K562 (cell line): ENCODE measurements at regions not wholly inside any gene's neighbourhood (a gene's known extent, or its start where the extent isn't known, plus 50 kb on each side); places are given as distances from the start of the nearest gene placed in this dataset.

Experiments used
- ATAC-seq: fragments of 200-7000 bp; cut with Tn5 transposase; 3 replicates; pipeline ENCODE4 v1.9.1; 2020; ENCODE audit warnings: moderate library complexity
- BruUV-seq: library from RNA; stranded (reverse); fragments of 400-500 nt; replicated peaks from 2 replicates; lab custom pipeline; 2021; lab: Mats Ljungman, UMichigan
- CTCF ChIA-PET: fragments of 300-600 bp; formaldehyde crosslinking; extraction: SDS; loops from one replicate; lab custom pipeline; 2021; ENCODE audit warnings: low intra/inter-chr PET ratio; lab: Yijun Ruan, JAX
- POLR2A ChIA-PET: fragments of 300-600, 350-650 bp; sonication (Branson Sonifier 250); formaldehyde crosslinking; extraction: SDS; loops from one replicate; lab custom pipeline; 2021; ENCODE audit warnings: antibody characterized with exemption, inconsistent platforms; lab: Yijun Ruan, JAX
- DNase-seq, 4 experiments: peaks; one replicate each; pipeline versions ENCODE4 v3.0.0 to v3.0.0-alpha.2; 2011 to 2018; ENCODE audit warnings: low spot score in 3 of 4, mixed read lengths in 3 of 4; ENCODE audit errors: extremely low read depth in 1 of 4
- FAIRE-seq: peaks from 2 replicates; lab custom pipeline; 2011; peaks lifted over from hg19 to GRCh38; lab: Jason Lieb, UNC
- H2AFZ ChIP-seq: 2 replicates; pipeline ENCODE4 v1.6.0; 2011; ENCODE audit warnings: low read depth, low read length, control low read depth, inconsistent platforms
- H3K27ac ChIP-seq: fragments of 200-600 bp; 3 replicates; pipeline ENCODE4 v1.8.0; 2011; ENCODE audit warnings: low read depth, mild to moderate bottlenecking, control low read depth, inconsistent platforms, low read length, moderate library complexity, mixed read lengths; ENCODE audit errors: extremely low read depth
- H3K27me3 ChIP-seq, 2 experiments: fragments of 300-600 bp in 1 of 2; 2 replicates in 1 of 2; 3 replicates in 1 of 2; pipeline versions ENCODE4 v1.6.0 to v1.8.0; 2011; ENCODE audit warnings: inconsistent platforms in 2 of 2, low read length in 2 of 2, mild to moderate bottlenecking in 1 of 2, mixed read lengths in 1 of 2, moderate library complexity in 1 of 2; ENCODE audit not compliant: control insufficient read depth in 2 of 2, insufficient read depth in 2 of 2
- H3K36me3 ChIP-seq: fragments of 300-600 bp; 3 replicates; pipeline ENCODE4 v1.8.0; 2011; ENCODE audit warnings: mild to moderate bottlenecking, low read length, inconsistent platforms; ENCODE audit not compliant: control insufficient read depth, insufficient read depth
- H3K4me1 ChIP-seq, 2 experiments: fragments of 200-600 bp in 1 of 2; replicated peaks in 1 of 2; 2 replicates in 1 of 2; 3 replicates in 1 of 2; pipeline versions ENCODE4 v1.5.1 to v1.8.0; 2011; ENCODE audit warnings: inconsistent platforms in 2 of 2, low read length in 2 of 2, mild to moderate bottlenecking in 1 of 2, mixed read lengths in 1 of 2, moderate library complexity in 1 of 2; ENCODE audit not compliant: control insufficient read depth in 2 of 2, insufficient read depth in 2 of 2
- H3K4me2 ChIP-seq: 2 replicates; pipeline ENCODE4 v1.6.1; 2011; ENCODE audit warnings: low read length, control low read depth, inconsistent platforms, mixed read lengths; ENCODE audit not compliant: insufficient read depth
- H3K4me3 ChIP-seq: fragments of 200-600 bp; sonication (generic), shearing (Covaris generic); 2 replicates; pipeline ENCODE4 v1.5.1; 2016; ENCODE audit warnings: control low read depth, inconsistent platforms
- H3K79me2 ChIP-seq: fragments of 200-600 bp; 3 replicates; pipeline ENCODE4 v1.8.0; 2011; ENCODE audit warnings: low read length, inconsistent platforms; ENCODE audit not compliant: control insufficient read depth, insufficient read depth
- H3K9ac ChIP-seq, 2 experiments: 2 replicates each; pipeline versions ENCODE4 v1.6.0 to v1.6.1; 2011; ENCODE audit warnings: low read depth in 2 of 2, low read length in 2 of 2, control low read depth in 1 of 2, inconsistent platforms in 1 of 2, mild to moderate bottlenecking in 1 of 2, mixed read lengths in 1 of 2; ENCODE audit not compliant: insufficient read depth in 1 of 2
- H3K9me1 ChIP-seq: one replicate; pipeline ENCODE4 v1.6.0; 2011; ENCODE audit warnings: inconsistent platforms, mild to moderate bottlenecking, low read length, moderate library complexity; ENCODE audit not compliant: control insufficient read depth, insufficient read depth
- H3K9me3 ChIP-seq: replicated peaks from 2 replicates; pipeline ENCODE4 v1.5.1; 2011; ENCODE audit warnings: low read depth, low read length, inconsistent platforms; ENCODE audit not compliant: control insufficient read depth, insufficient read depth
- H4K20me1 ChIP-seq: replicated peaks from 2 replicates; pipeline ENCODE4 v1.6.1; 2011; ENCODE audit warnings: low read length, inconsistent platforms, mixed read lengths; ENCODE audit not compliant: control insufficient read depth, insufficient read depth
- HOXB6 ChIP-seq: fragments of 250-450 bp; sonication (Bioruptor Pico); IDR thresholded peaks from 2 replicates; pipeline ENCODE4 v1.5.1; 2022; ENCODE audit warnings: mild to moderate bottlenecking, borderline replicate concordance
- ZNF395 ChIP-seq: fragments of 200-800 bp; sonication (Bioruptor generic); IDR thresholded peaks from 2 replicates; pipeline ENCODE4 v1.6.1; 2017; ENCODE audit warnings: missing genetic modification characterization, missing compliant biosample characterization
- ZNF449 ChIP-seq: fragments of 250-450 bp; sonication (Bioruptor Pico); IDR thresholded peaks from 2 replicates; pipeline ENCODE4 v1.8.0; 2022; ENCODE audit warnings: moderate library complexity, mild to moderate bottlenecking, inconsistent platforms
- ZNF766 ChIP-seq: fragments of 200-800 bp; sonication (Bioruptor generic); conservative IDR thresholded peaks from 2 replicates; pipeline ENCODE4 v1.6.1; 2016; ENCODE audit warnings: missing genetic modification characterization, missing compliant biosample characterization
- WGBS: fragments of 100-300 bp; shearing (Covaris generic); methylation state at CpG from one replicate; pipeline ENCODE4 v1.1.6; 2016; ENCODE audit warnings: low coverage, mixed read lengths; ENCODE audit not compliant: insufficient coverage; ENCODE audit errors: missing lambda C conversion rate; 5-methylcytosine and 5-hydroxymethylcytosine counted together
- in situ Hi-C: fragments of 300-500 bp; cut with MboI; formaldehyde crosslinking; loops from 4 replicates; pipeline ENCODE4 v1.15.0; 2018; ENCODE audit warnings: inconsistent platforms, mixed read lengths
- intact Hi-C: fragments of 100-400 bp; cut with micrococcal nuclease; formaldehyde crosslinking; loops from 2 replicates; pipeline ENCODE4 v1.14.2; 2022

DNA sequence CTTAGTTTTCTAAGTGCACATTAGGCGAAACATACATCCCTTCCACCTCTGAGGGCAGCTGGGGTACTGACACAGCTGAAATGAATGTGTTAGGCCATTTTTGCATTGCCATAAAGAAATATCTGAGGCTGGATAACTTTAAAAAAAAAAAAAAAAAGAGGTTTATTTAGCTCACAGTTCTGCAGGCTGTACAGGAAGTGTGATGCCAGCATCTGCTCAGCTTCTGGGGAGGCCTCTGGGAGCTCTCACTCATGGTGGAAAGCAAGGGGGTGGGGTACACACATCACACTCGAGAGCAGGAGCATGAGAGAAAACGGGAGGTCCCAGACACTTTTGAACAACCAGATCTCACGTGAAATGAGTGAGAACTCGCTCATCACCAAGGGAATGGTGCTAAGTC lies 158.1 kb downstream of the PSMG1 start:
- Histone ChIP-seq H3K9me3 (no peaks in the 10 kb centered on the region), H3K4me1 (peaks cover 0 to 6% of the 10 kb centered on the region in 2 experiments; a peak in 2 of 5 replicates), H3K9me1 (no peaks in the 10 kb centered on the region), H4K20me1 (no peaks in the 10 kb centered on the region), H2AFZ (no peak overlapping the region), H3K4me3 (no peak overlapping the region), H3K79me2 (no peaks in the 10 kb centered on the region), H3K27me3 (peaks cover 24 to 56% of the 10 kb centered on the region in 2 experiments)
- WGBS: 1% methylated on average over 5 of the region's 5 CpGs
- in situ Hi-C loops (no loop called here), intact Hi-C loops (no loop called here)
- CTCF ChIA-PET: no interaction called here
- ATAC-seq (no peak), DNase-seq (no peak), FAIRE-seq (no peak)
- POLR2A ChIA-PET: interaction anchor here (0.6 kb wide), 1 partner anchor 67 kb away, joined by 3 read pairs; no protein-coding TSS in a partner anchor
- no TSS peak for BruUV-seq
- TF ChIP-seq ZNF449 (CRISPR knock-in tag) (no peak), HOXB6 (no peak), ZNF766 (CRISPR knock-in tag) (peak; percentile 94), ZNF395 (CRISPR knock-in tag) (no peak)
- TF ChIP-seq, all 486 proteins: peak for 1
- Histone ChIP-seq H3K27ac (no peak overlapping the region), H3K4me2 (no peak overlapping the region), H3K36me3 (no peaks in the 10 kb centered on the region), H3K9ac (no peak overlapping the region)
